Esophagus muscularis mucosa (tissue), 4 donors: ENCODE measurements at regions not wholly inside any gene's neighbourhood (a gene's known extent, or its start where the extent isn't known, plus 50 kb on each side); places are given as distances from the start of the nearest gene placed in this dataset.

ENCODE experiments used
- DNase-seq: peaks from one replicate; pipeline ENCODE4 v3.0.0-alpha.2; 2017; ENCODE audit errors: extremely low spot score
- H3K27ac ChIP-seq, 4 donors: fragments of 200-600 bp; sonication (generic); replicated peaks in 1 of 4; 1 replicate in 3 of 4; 2 replicates in 1 of 4; pipeline ENCODE4 v1.5.1; 2016 to 2019; ENCODE audit warnings: mild to moderate bottlenecking in 1 of 4
- H3K27me3 ChIP-seq, 4 donors: fragments of 200-600 bp; sonication (generic); one replicate each; pipeline versions ENCODE4 v1.5.1 to v1.6.0; 2016 to 2019
- H3K36me3 ChIP-seq, 4 donors: fragments of 200-600 bp; sonication (generic); one replicate each; pipeline ENCODE4 v1.5.1; 2016 to 2019
- H3K4me1 ChIP-seq, 4 donors: fragments of 200-600 bp; sonication (generic); one replicate each; pipeline ENCODE4 v1.5.1; 2016 to 2019
- H3K4me3 ChIP-seq, 4 donors: fragments of 200-600 bp; sonication (generic); 1 replicate in 2 of 4; 2 replicates in 2 of 4; pipeline ENCODE4 v1.5.1; 2016 to 2019; ENCODE audit warnings: mild to moderate bottlenecking in 4 of 4, moderate library complexity in 1 of 4
- H3K9me3 ChIP-seq, 4 donors: fragments of 200-600 bp; sonication (generic); 1 replicate in 3 of 4; 2 replicates in 1 of 4; pipeline ENCODE4 v1.5.1; 2016 to 2019
- CTCF ChIP-seq, 3 experiments: fragments of 200-600 bp in 2 of 3; fragments of 450-650 bp in 1 of 3; sonication (generic) in 2 of 3; IDR thresholded peaks; one replicate each; pipeline ENCODE4 v1.5.1; 2017 to 2019; ENCODE audit warnings: antibody characterized with exemption in 3 of 3, mild to moderate bottlenecking in 2 of 3, moderate library complexity in 1 of 3
- EP300 ChIP-seq: sonication (generic); formaldehyde crosslinking; IDR thresholded peaks from one replicate; pipeline ENCODE4 v1.6.1; 2017; ENCODE audit warnings: antibody characterized with exemption
- POLR2A ChIP-seq: fragments of 450-650 bp; IDR thresholded peaks from one replicate; pipeline ENCODE4 v1.6.1; 2017; ENCODE audit warnings: antibody characterized with exemption, moderate library complexity, mild to moderate bottlenecking, low read depth
- POLR2AphosphoS5 ChIP-seq, 2 donors: sonication (generic); formaldehyde crosslinking; IDR thresholded peaks; one replicate each; pipeline ENCODE4 v1.6.1; 2017; ENCODE audit warnings: antibody characterized with exemption in 2 of 2
- WGBS: methylation state at CpG from one replicate; pipeline ENCODE4 v1.1.5; 2018; 5-methylcytosine and 5-hydroxymethylcytosine counted together
- intact Hi-C: fragments of 100-400 bp; cut with DNase I; formaldehyde crosslinking; loops from one replicate; pipeline ENCODE4 v1.15.1; 2023

- WGBS: 23% methylated on average over 7 of the region's 7 CpGs
- peak overlapping the region; percentile 12 to 62 (median 42) for H3K27ac ChIP-seq
- intact Hi-C loops: loop anchor here (5.0 kb wide), 2 partner anchors 86 to 381 kb away; no protein-coding TSS in a partner anchor
- DNase-seq: no peak
- no peaks in the 10 kb centered on the region for H3K9me3 ChIP-seq
- no peak overlapping the region for H3K4me3 ChIP-seq
- no peaks in the 10 kb centered on the region for H3K27me3 ChIP-seq
- TF ChIP-seq POLR2AphosphoS5 (IDR thresholded peaks at IDR 0.05) (peak; percentile 20 to 42), POLR2A (no peak)
- peaks cover 20 to 30% (median 25%) of the 10 kb centered on the region in 4 donors for H3K4me1 ChIP-seq
- no peaks in the 10 kb centered on the region for H3K36me3 ChIP-seq
Measured at GRCh38 chr7:32163141-32163806, 93.1 kb upstream of the PDE1C start.

GRCh38 chr7:32161708-32162107 lies 91.5 kb upstream of the PDE1C start:
- H3K36me3 ChIP-seq: no peaks in the 10 kb centered on the region
- no peak overlapping the region for H3K27ac ChIP-seq
- H3K4me1 ChIP-seq: peaks cover 20 to 33% (median 25%) of the 10 kb centered on the region in 4 donors
- 52% methylated on average over 2 of the region's 2 CpGs for WGBS
- TF ChIP-seq EP300 (no peak), CTCF (IDR thresholded peaks at IDR 0.05) (no peak), POLR2A (no peak), POLR2AphosphoS5 (IDR thresholded peaks at IDR 0.05) (no peak)
- H3K27me3 ChIP-seq: no peaks in the 10 kb centered on the region
- DNase-seq: no peak
- no peak overlapping the region for H3K4me3 ChIP-seq
- intact Hi-C loops: loop anchor here (5.0 kb wide), 2 partner anchors 84 to 379 kb away; no protein-coding TSS in a partner anchor
- H3K9me3 ChIP-seq: no peaks in the 10 kb centered on the region

- TF ChIP-seq CTCF (IDR thresholded peaks at IDR 0.05) (no peak), POLR2AphosphoS5 (IDR thresholded peaks at IDR 0.05) (no peak), EP300 (no peak), POLR2A (no peak)
- Histone ChIP-seq H3K9me3 (no peaks in the 10 kb centered on the region), H3K4me3 (no peak overlapping the region), H3K27ac (no peak overlapping the region), H3K27me3 (no peaks in the 10 kb centered on the region), H3K36me3 (no peaks in the 10 kb centered on the region), H3K4me1 (peaks cover 24 to 39% (median 31%) of the 10 kb centered on the region in 4 donors)
- WGBS: 90% methylated on average over 4 of the region's 4 CpGs
- no peak for DNase-seq
- intact Hi-C loops: no loop called here
Measured at GRCh38 chr7:32158751-32159745, 88.8 kb upstream of the PDE1C start.

GRCh38 chr7:32158076-32158475 lies 87.9 kb upstream of the PDE1C start:
- Histone ChIP-seq H3K36me3 (no peaks in the 10 kb centered on the region), H3K27me3 (no peaks in the 10 kb centered on the region), H3K4me1 (peaks cover 14 to 30% (median 21%) of the 10 kb centered on the region in 4 donors), H3K9me3 (no peaks in the 10 kb centered on the region), H3K4me3 (no peak overlapping the region), H3K27ac (no peak overlapping the region)
- 89% methylated on average over 5 of the region's 5 CpGs for WGBS
- TF ChIP-seq POLR2A (no peak), CTCF (IDR thresholded peaks at IDR 0.05) (no peak), POLR2AphosphoS5 (IDR thresholded peaks at IDR 0.05) (no peak), EP300 (no peak)
- DNase-seq: no peak
- intact Hi-C loops: no loop called here

GRCh38 chr7:32155712-32156111 lies 85.5 kb upstream of the PDE1C start:
- no peaks in the 10 kb centered on the region for H3K36me3 ChIP-seq
- H3K4me3 ChIP-seq: no peak overlapping the region
- no CpG with 5 or more reads among the region's 2 CpGs for WGBS
- peaks cover 0 to 22% (median 9%) of the 10 kb centered on the region in 4 donors for H3K4me1 ChIP-seq
- no peaks in the 10 kb centered on the region for H3K9me3 ChIP-seq
- H3K27ac ChIP-seq: no peak overlapping the region
- DNase-seq: no peak
- intact Hi-C loops: no loop called here
- no peak for TF ChIP-seq POLR2AphosphoS5 (IDR thresholded peaks at IDR 0.05)
- no peak for TF ChIP-seq POLR2A
- no peak for TF ChIP-seq CTCF (IDR thresholded peaks at IDR 0.05)
- no peak for TF ChIP-seq EP300
- no peaks in the 10 kb centered on the region for H3K27me3 ChIP-seq
